HG03571 (cell line): ENCODE measurements at regions not wholly inside any gene's neighbourhood (a gene's known extent, or its start where the extent isn't known, plus 50 kb on each side); places are given as distances from the start of the nearest gene placed in this dataset.

Experiments
- ATAC-seq: cut with Tn5 transposase; IDR thresholded peaks from one replicate; pipeline ENCODE4 v1.9.1; 2021; ENCODE audit not compliant: unreplicated experiment

GRCh38 chr2:219692521-219692920 is 65.1 kb downstream of the SLC4A3 start:
- ATAC-seq, result no peak

DNA sequence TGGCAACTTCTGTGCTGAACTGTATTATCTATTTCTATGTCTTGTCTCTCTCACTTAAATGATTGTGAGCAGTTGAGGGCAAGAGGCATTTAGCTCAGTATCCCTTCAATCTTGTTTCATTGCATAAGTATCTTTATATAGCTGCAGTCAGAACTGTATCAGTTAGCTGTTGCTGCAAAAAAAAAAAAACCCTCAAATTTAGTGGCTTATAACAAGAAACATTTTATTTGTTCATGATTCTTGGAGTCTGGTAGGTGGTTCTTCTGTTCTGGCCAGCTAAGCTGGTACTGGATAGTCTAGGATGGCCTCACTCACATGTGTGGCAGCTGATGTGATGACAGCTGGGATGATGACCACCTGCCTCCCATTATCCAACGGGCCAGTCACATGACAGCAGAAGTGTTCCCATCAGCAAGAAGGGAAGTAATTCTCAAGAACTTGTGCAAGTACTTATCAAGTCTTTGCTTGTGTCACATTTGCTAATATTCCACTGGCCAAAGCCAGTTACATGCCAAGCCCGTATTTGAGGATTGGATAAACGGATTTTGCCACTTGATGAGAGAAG is 67.8 kb downstream of the SLC4A3 start:
- ATAC-seq, result no peak

GRCh38 chr2:219697811-219698747 is 70.6 kb downstream of the SLC4A3 start:
- no peak for ATAC-seq

DNA sequence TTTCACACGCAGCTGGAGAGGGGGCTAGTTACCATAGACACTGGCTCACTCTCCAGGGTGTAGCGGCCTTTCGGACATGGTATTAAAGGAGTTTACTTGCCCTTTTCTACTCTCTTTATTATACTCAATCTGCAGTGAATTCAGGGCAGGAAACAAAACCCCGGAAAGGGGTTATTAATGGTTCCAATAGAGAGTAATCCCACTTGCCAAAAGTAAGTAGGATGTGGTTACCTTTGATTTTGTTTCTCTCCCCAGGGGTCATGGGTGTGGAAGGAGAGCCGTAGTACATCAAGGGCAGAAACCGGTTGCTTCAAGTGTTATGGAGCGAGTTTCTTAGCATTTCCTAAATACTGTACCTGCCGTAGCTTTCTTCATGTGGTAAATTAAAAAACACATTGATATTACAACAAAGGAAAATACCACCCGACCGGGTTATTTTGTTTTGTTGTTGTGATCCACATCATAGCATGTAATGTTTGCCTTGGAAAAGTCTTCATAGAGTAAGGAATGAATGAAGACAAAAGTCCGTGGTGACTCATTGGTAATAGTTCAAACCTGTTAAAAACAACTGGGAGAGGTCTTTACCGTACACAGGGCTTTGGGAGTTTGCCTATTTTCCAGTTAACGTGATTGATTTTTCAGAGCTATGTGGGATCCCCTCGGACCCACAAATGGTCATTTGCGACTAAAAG is 71.5 kb downstream of the SLC4A3 start:
- no peak for ATAC-seq

DNA sequence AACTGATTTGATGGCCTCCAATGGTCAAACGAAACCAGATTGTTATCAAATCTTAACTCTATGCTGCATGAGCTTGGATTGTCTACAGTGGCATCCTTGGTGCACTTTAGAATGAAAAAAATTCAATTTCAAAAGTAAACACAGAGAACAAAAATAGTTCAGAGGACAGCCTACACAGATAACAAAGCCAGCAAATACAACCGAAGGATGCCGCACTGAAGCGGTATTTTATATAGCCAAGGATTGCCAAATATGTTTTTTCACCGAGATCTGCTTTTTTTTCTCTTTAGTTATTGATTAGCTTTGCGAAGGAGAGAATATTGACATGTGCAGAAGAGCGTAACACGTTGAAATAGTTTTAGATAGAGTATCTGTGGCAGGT is 72.0 kb downstream of the SLC4A3 start:
- ATAC-seq, result no peak

- no peak for ATAC-seq
Observed at GRCh38 chr2:219701847-219702634, 74.6 kb downstream of the SLC4A3 start.

DNA sequence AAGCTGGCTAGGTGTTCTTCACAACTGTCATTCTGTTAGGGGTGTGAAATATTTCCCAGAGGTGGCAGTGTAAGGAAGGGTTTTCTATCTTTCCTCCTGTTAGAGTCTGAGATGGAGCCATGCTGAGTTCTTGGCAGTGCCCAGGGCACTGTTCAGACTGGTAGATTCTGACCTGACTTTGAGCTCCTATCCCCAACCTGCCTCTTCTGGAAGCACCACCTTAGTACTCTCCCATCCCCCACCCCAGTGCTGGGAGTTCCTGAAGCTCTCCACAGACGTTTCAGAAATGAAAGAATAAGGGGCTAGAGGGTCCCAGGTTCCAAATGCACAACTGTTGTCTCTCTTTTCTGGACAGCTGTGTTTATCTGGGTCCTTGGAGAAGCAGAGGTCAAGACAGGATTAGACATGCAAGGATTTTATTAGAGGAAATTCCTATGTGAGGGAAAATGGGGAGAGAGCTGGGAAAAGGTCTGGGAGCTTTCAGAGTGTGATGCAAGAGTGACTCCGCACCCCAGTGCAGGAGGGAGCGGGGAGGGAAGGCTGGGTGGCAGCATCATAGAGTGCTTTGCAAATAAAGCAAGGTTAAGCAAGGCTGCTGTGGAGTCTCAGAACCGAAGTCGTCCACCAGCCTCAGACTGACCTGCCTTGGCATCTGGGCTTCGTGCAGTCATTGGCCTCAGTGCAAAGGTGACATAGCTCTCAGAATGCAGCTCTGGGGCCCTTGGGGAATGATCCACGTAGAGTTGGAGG is 75.5 kb downstream of the SLC4A3 start:
- no peak for ATAC-seq

DNA sequence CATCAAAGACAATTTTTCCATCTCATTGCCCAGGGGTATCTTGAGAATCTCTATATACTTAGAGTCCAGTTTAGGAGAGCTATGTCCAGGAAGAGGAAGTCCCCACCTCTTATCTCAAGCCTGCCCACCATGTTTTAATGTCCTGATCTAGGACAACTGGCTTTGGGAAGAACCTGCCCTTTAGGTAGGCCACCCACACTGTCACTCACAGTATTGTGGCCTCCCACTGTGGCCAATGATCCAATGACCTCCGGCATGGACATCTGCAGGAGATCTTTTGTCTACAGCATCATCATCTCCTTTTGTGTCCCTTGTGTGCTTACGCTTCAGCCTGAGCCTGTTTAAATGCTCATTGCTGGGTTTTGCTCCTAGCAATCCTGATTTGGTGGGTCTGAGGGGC is 77.4 kb downstream of the SLC4A3 start:
- no peak for ATAC-seq

- no peak for ATAC-seq
Observed at GRCh38 chr2:219706823-219707281, 79.4 kb downstream of the SLC4A3 start.

DNA sequence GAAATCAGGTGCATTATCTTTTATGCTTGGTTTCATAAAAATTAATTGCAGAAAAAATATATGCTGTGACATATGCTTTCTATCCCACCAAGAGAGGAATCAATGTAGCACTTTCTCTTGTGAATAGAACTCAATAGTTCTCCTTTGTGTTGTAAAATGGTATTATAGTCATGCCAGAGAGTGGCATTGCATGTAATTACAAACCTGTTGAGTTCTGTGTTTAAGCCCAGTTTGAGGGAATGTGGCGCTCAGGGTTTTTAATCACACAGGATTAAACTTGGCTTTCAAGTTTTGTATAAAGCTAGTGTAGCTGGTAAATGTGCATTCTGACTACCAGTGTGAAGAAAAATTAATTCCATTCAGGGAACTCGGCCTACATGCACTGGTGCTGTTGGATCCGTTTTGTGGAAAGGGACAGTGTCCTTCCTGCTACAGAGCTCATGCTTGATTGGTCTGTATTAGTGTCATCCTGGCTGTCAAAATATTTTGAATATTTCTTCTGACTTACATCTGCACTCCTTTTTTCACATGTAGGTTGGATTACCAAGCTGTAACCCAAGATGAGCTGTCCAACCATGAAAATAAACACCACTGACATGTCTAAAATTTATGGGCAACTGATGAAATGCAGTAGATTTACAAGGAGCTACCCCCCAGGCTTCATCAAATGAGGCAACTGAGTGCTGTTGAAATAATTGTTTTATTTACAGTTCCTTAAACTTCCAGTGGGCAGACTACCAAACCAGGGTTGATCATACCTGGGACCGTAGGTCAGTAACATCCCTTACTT is 80.3 kb downstream of the SLC4A3 start:
- no peak for ATAC-seq

- no peak for ATAC-seq
Observed at GRCh38 chr2:219709331-219709761, 81.9 kb downstream of the SLC4A3 start.

DNA sequence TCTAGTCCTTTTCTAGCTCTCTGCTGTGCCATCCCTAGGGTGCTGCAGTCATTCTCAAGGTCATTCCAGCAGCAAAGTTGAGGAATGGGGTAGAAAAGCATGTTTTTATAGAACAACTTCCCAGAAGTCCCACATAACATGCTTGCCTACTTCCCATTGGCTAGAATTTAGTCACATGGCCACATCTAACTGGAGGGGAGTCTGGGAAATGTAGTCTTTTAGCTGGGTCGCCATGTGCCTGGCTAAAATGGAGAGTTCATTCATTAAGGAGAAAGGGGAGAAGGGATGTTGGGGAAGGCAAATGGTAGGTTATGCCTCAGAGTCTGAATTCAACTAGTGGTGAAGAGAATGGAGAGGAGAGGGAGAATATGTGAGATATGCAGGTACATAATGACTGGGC is 85.7 kb downstream of the SLC4A3 start:
- no peak for ATAC-seq

- ATAC-seq, result no peak
Observed at GRCh38 chr2:219714681-219715400, 87.4 kb downstream of the SLC4A3 start.

GRCh38 chr2:219718066-219718465 is 90.6 kb downstream of the SLC4A3 start:
- no peak for ATAC-seq

- no peak for ATAC-seq
Observed at GRCh38 chr2:219719521-219719920, 92.1 kb downstream of the SLC4A3 start.

GRCh38 chr2:219720956-219721355 is 93.5 kb downstream of the SLC4A3 start:
- no peak for ATAC-seq

DNA sequence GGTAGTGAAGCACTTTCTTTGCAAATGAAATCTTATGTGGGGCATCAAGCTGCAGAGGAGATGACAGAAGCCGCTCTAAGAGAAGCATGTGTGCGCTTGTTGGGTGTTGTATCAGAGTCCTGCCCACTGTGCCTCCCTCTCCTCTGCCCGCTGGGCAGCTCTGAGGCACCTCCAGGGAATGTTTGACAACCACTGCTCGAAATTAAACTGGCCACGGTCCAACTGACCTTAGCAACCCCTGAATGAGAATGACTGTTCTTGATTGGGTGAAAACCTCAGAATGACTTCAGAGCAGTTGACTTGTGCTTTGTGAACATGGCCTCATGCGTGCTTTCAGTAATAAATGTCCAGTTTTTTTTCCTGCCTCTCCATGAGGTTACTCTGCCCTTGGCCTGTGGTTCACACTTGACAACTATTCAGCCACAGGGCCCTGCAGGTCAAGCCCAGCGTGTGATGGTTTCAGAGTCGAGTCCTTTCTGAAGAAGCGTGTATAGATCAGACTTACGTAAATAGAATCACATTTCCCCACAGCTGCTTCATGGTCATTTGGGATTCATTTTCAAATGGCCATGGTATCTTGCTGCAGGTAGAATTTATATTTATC is 94.9 kb downstream of the SLC4A3 start:
- no peak for ATAC-seq

DNA sequence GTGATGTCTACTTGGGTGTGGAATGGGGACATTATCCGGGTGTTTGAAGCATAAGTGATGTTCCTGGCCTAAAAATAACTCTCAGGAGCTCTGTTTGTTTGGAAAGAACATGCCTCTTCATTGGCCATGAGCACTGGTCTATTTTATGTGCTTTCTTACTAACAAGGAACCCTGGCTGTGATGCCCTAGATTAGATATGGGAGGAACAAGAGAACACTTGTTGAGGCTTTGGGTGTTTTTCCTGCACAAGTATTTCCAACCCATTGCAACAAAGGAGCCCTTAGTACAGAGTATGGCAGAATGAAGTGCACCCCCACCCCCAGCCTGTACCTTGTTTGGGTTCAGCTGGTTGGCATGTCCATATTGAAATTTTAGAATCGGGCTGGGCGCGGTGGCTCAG is 95.9 kb downstream of the SLC4A3 start:
- no peak for ATAC-seq
